K562 (cell line): ENCODE measurements at regions not wholly inside any gene's neighbourhood (a gene's known extent, or its start where the extent isn't known, plus 50 kb on each side); places are given as distances from the start of the nearest gene placed in this dataset.

ENCODE experiments used
- CHD7 ChIP-seq: fragments of 200-600 bp; sonication (generic); IDR thresholded peaks from one replicate; pipeline ENCODE4 v1.6.1; 2012; ENCODE audit warnings: mild to moderate bottlenecking, low read depth, low read length, inconsistent platforms
- ETV6 ChIP-seq, 3 experiments: fragments of 150-350 bp in 1 of 3; sonication (generic) in 1 of 3; formaldehyde crosslinking in 1 of 3; IDR thresholded peaks; 2 replicates each; pipeline versions ENCODE4 v1.6.1 to v1.8.0; 2014 to 2022; ENCODE audit warnings: borderline replicate concordance in 2 of 3, low read depth in 2 of 3, antibody characterized with exemption in 1 of 3, low read length in 1 of 3, mild to moderate bottlenecking in 1 of 3, missing genetic modification reagents in 1 of 3
- HDAC6 ChIP-seq: IDR thresholded peaks from 2 replicates; pipeline ENCODE4 v1.6.1; 2012; ENCODE audit warnings: low read depth, mild to moderate bottlenecking, control low read depth, inconsistent platforms, low read length, moderate library complexity
- MCM5 ChIP-seq: fragments of 450-650 bp; IDR thresholded peaks from 2 replicates; pipeline ENCODE4 v1.6.1; 2016; ENCODE audit warnings: low read depth
- POLR2H ChIP-seq: IDR thresholded peaks from 2 replicates; pipeline ENCODE4 v1.6.1; 2016; ENCODE audit warnings: missing genetic modification characterization, low read depth, mild to moderate bottlenecking, control low read depth, missing compliant biosample characterization, moderate library complexity
- PTBP1 ChIP-seq: fragments of 200-400 bp; formaldehyde crosslinking; IDR thresholded peaks from 2 replicates; pipeline ENCODE4 v1.6.1; 2017; ENCODE audit warnings: low read depth, low read length
- RAD21 ChIP-seq, 2 experiments: fragments of 250-450 bp in 1 of 2; fragments of 450-650 bp in 1 of 2; sonication (Bioruptor Pico) in 1 of 2; formaldehyde crosslinking in 1 of 2; IDR thresholded peaks in 1 of 2; conservative IDR thresholded peaks in 1 of 2; 2 replicates each; pipeline versions ENCODE4 v1.4.0 to v1.8.0; 2020 to 2022; ENCODE audit warnings: mild to moderate bottlenecking in 2 of 2, moderate library complexity in 1 of 2
- SIN3B ChIP-seq: fragments of 450-650 bp; IDR thresholded peaks from 2 replicates; pipeline ENCODE4 v1.6.1; 2017; ENCODE audit warnings: low read depth, mild to moderate bottlenecking, moderate library complexity
- SMARCB1 ChIP-seq: IDR thresholded peaks from 2 replicates; pipeline ENCODE4 v1.6.1; 2011; ENCODE audit warnings: improper control_type of control experiment, low read depth; ENCODE audit not compliant: insufficient read length
- ZBTB1 ChIP-seq: sonication (generic); formaldehyde crosslinking; IDR thresholded peaks from 2 replicates; pipeline ENCODE4 v1.8.1; 2023; ENCODE audit warnings: missing genetic modification reagents, low read depth, mild to moderate bottlenecking, borderline replicate concordance
- ZNF644 ChIP-seq: fragments of 200-800 bp; sonication (Bioruptor generic); IDR thresholded peaks from 2 replicates; pipeline ENCODE4 v1.6.1; 2016; ENCODE audit warnings: low read depth, missing genetic modification characterization, missing compliant biosample characterization

- TF ChIP-seq CHD7 (no peak), ZBTB1 (no peak), POLR2H (tag) (no peak), SMARCB1 (no peak), ZNF644 (tag) (no peak), SIN3B (no peak), HDAC6 (no peak), MCM5 (no peak), PTBP1 (no peak), RAD21 (CRISPR knock-in tag; conservative IDR thresholded peaks at IDR 0.05 in 1 of 2, IDR thresholded peaks at IDR 0.05 in 1 of 2) (no peak), ETV6 (IDR thresholded peaks at IDR 0.05; ENCODE audit: borderline replicate concordance in 1 of 2, low read depth in 2 of 2, low read length in 1 of 2) (no peak), ETV6 (CRISPR knock-in tag; IDR thresholded peaks at IDR 0.05; ENCODE audit: borderline replicate concordance) (no peak)
Measured at GRCh38 chr2:146642066-146642465, 1202.8 kb upstream of the ACVR2A start (continued).
